ENCODE measurements at regions not wholly inside any gene's neighbourhood (a gene's known extent, or its start where the extent isn't known, plus 50 kb on each side); places are given as distances from the start of the nearest gene placed in this dataset.
"Not testable (repeated sequence)": the region's sequence is repeated elsewhere in the genome, so short reads cannot be mapped to it uniquely, and the experiment has no call there.

GRCh38 chr2:128604581-128604980, 285.9 kb upstream of the HS6ST1 start:
- not testable (repeated sequence) for H3K27me3 ChIP-seq (ENCODE audit: insufficient read depth, low read length); H2AFZ ChIP-seq (ENCODE audit: low read length, unreplicated experiment); H3K4me3 ChIP-seq (ENCODE audit: low read depth, low read length); H3K4me1 ChIP-seq (ENCODE audit: control insufficient read depth, insufficient read depth, low read length, unreplicated experiment); H3K79me2 ChIP-seq (ENCODE audit: control insufficient read depth, insufficient read depth, low read length, unreplicated experiment); H3K27ac ChIP-seq (ENCODE audit: low read depth, low read length); H3K36me3 ChIP-seq (ENCODE audit: insufficient read depth, low read length)

- H3K4me1 ChIP-seq (ENCODE audit: control insufficient read depth, insufficient read depth, low read length, unreplicated experiment), result no peaks in the 10 kb centered on the region
- no peaks in the 10 kb centered on the region for H3K27me3 ChIP-seq (ENCODE audit: insufficient read depth, low read length)
- H3K79me2 ChIP-seq (ENCODE audit: control insufficient read depth, insufficient read depth, low read length, unreplicated experiment), result no peaks in the 10 kb centered on the region
- no peaks in the 10 kb centered on the region for H3K36me3 ChIP-seq (ENCODE audit: insufficient read depth, low read length)
- H2AFZ ChIP-seq (ENCODE audit: low read length, unreplicated experiment), result no peak overlapping the region
- H3K4me3 ChIP-seq (ENCODE audit: low read depth, low read length), result no peak overlapping the region
- no peak overlapping the region for H3K27ac ChIP-seq (ENCODE audit: low read depth, low read length)
Observed at GRCh38 chr2:128605421-128605820, 286.8 kb upstream of the HS6ST1 start.

GRCh38 chr2:128605931-128606330, 287.3 kb upstream of the HS6ST1 start:
- Histone ChIP-seq H2AFZ (ENCODE audit: low read length, unreplicated experiment) (no peak overlapping the region), H3K79me2 (ENCODE audit: control insufficient read depth, insufficient read depth, low read length, unreplicated experiment) (no peaks in the 10 kb centered on the region), H3K27me3 (ENCODE audit: insufficient read depth, low read length) (no peaks in the 10 kb centered on the region), H3K36me3 (ENCODE audit: insufficient read depth, low read length) (no peaks in the 10 kb centered on the region), H3K4me3 (ENCODE audit: low read depth, low read length) (no peak overlapping the region), H3K4me1 (ENCODE audit: control insufficient read depth, insufficient read depth, low read length, unreplicated experiment) (no peaks in the 10 kb centered on the region), H3K27ac (ENCODE audit: low read depth, low read length) (no peak overlapping the region)

GRCh38 chr2:128606837-128607236, 288.2 kb upstream of the HS6ST1 start:
- Histone ChIP-seq H3K27me3 (ENCODE audit: insufficient read depth, low read length) (no peaks in the 10 kb centered on the region), H3K4me1 (ENCODE audit: control insufficient read depth, insufficient read depth, low read length, unreplicated experiment) (no peaks in the 10 kb centered on the region)

GRCh38 chr2:128607440-128607839, 288.8 kb upstream of the HS6ST1 start:
- H3K36me3 ChIP-seq (ENCODE audit: insufficient read depth, low read length), result no peaks in the 10 kb centered on the region
- no peak overlapping the region for H3K27ac ChIP-seq (ENCODE audit: low read depth, low read length)
- H2AFZ ChIP-seq (ENCODE audit: low read length, unreplicated experiment), result no peak overlapping the region
- no peak overlapping the region for H3K4me3 ChIP-seq (ENCODE audit: low read depth, low read length)
- no peaks in the 10 kb centered on the region for H3K79me2 ChIP-seq (ENCODE audit: control insufficient read depth, insufficient read depth, low read length, unreplicated experiment)
- H3K4me1 ChIP-seq (ENCODE audit: control insufficient read depth, insufficient read depth, low read length, unreplicated experiment), result no peaks in the 10 kb centered on the region
- H3K27me3 ChIP-seq (ENCODE audit: insufficient read depth, low read length), result no peaks in the 10 kb centered on the region

More at GRCh38 chr2:128606837-128607236, 288.2 kb upstream of the HS6ST1 start:
- H3K36me3 ChIP-seq (ENCODE audit: insufficient read depth, low read length), result no peaks in the 10 kb centered on the region
- no peaks in the 10 kb centered on the region for H3K79me2 ChIP-seq (ENCODE audit: control insufficient read depth, insufficient read depth, low read length, unreplicated experiment)
- no peak overlapping the region for H3K4me3 ChIP-seq (ENCODE audit: low read depth, low read length)
- H3K27ac ChIP-seq (ENCODE audit: low read depth, low read length), result no peak overlapping the region
- H2AFZ ChIP-seq (ENCODE audit: low read length, unreplicated experiment), result no peak overlapping the region

- no peak overlapping the region for H3K4me3 ChIP-seq (ENCODE audit: low read depth, low read length)
- no peaks in the 10 kb centered on the region for H3K79me2 ChIP-seq (ENCODE audit: control insufficient read depth, insufficient read depth, low read length, unreplicated experiment)
- H2AFZ ChIP-seq (ENCODE audit: low read length, unreplicated experiment), result no peak overlapping the region
- H3K36me3 ChIP-seq (ENCODE audit: insufficient read depth, low read length), result no peaks in the 10 kb centered on the region
- no peak overlapping the region for H3K27ac ChIP-seq (ENCODE audit: low read depth, low read length)
- H3K4me1 ChIP-seq (ENCODE audit: control insufficient read depth, insufficient read depth, low read length, unreplicated experiment), result no peaks in the 10 kb centered on the region
- no peaks in the 10 kb centered on the region for H3K27me3 ChIP-seq (ENCODE audit: insufficient read depth, low read length)
Observed at GRCh38 chr2:128607911-128608506, 289.3 kb upstream of the HS6ST1 start.

GRCh38 chr2:128608921-128609880, 290.5 kb upstream of the HS6ST1 start:
- no peaks in the 10 kb centered on the region for H3K4me1 ChIP-seq (ENCODE audit: control insufficient read depth, insufficient read depth, low read length, unreplicated experiment)
- no peaks in the 10 kb centered on the region for H3K79me2 ChIP-seq (ENCODE audit: control insufficient read depth, insufficient read depth, low read length, unreplicated experiment)
- H3K36me3 ChIP-seq (ENCODE audit: insufficient read depth, low read length), result no peaks in the 10 kb centered on the region
- no peaks in the 10 kb centered on the region for H3K27me3 ChIP-seq (ENCODE audit: insufficient read depth, low read length)
- H3K4me3 ChIP-seq (ENCODE audit: low read depth, low read length), result no peak overlapping the region
- H2AFZ ChIP-seq (ENCODE audit: low read length, unreplicated experiment), result no peak overlapping the region
- no peak overlapping the region for H3K27ac ChIP-seq (ENCODE audit: low read depth, low read length)

GRCh38 chr2:128610496-128610895, 291.8 kb upstream of the HS6ST1 start:
- no peak overlapping the region for H3K27ac ChIP-seq (ENCODE audit: low read depth, low read length)
- no peaks in the 10 kb centered on the region for H3K4me1 ChIP-seq (ENCODE audit: control insufficient read depth, insufficient read depth, low read length, unreplicated experiment)
- no peaks in the 10 kb centered on the region for H3K79me2 ChIP-seq (ENCODE audit: control insufficient read depth, insufficient read depth, low read length, unreplicated experiment)
- no peaks in the 10 kb centered on the region for H3K27me3 ChIP-seq (ENCODE audit: insufficient read depth, low read length)
- H2AFZ ChIP-seq (ENCODE audit: low read length, unreplicated experiment), result no peak overlapping the region
- H3K4me3 ChIP-seq (ENCODE audit: low read depth, low read length), result no peak overlapping the region
- H3K36me3 ChIP-seq (ENCODE audit: insufficient read depth, low read length), result no peaks in the 10 kb centered on the region

GRCh38 chr2:128611421-128612320, 293.0 kb upstream of the HS6ST1 start:
- Histone ChIP-seq H3K27ac (ENCODE audit: low read depth, low read length) (no peak overlapping the region), H2AFZ (ENCODE audit: low read length, unreplicated experiment) (no peak overlapping the region), H3K36me3 (ENCODE audit: insufficient read depth, low read length) (no peaks in the 10 kb centered on the region), H3K4me3 (ENCODE audit: low read depth, low read length) (no peak overlapping the region), H3K27me3 (ENCODE audit: insufficient read depth, low read length) (no peaks in the 10 kb centered on the region), H3K4me1 (ENCODE audit: control insufficient read depth, insufficient read depth, low read length, unreplicated experiment) (no peaks in the 10 kb centered on the region), H3K79me2 (ENCODE audit: control insufficient read depth, insufficient read depth, low read length, unreplicated experiment) (no peaks in the 10 kb centered on the region)

- H3K27ac ChIP-seq (ENCODE audit: low read depth, low read length), result no peak overlapping the region
- no peak overlapping the region for H3K4me3 ChIP-seq (ENCODE audit: low read depth, low read length)
- H3K27me3 ChIP-seq (ENCODE audit: insufficient read depth, low read length), result no peaks in the 10 kb centered on the region
- H3K36me3 ChIP-seq (ENCODE audit: insufficient read depth, low read length), result no peaks in the 10 kb centered on the region
- H3K4me1 ChIP-seq (ENCODE audit: control insufficient read depth, insufficient read depth, low read length, unreplicated experiment), result no peaks in the 10 kb centered on the region
- H2AFZ ChIP-seq (ENCODE audit: low read length, unreplicated experiment), result no peak overlapping the region
- no peaks in the 10 kb centered on the region for H3K79me2 ChIP-seq (ENCODE audit: control insufficient read depth, insufficient read depth, low read length, unreplicated experiment)
Observed at GRCh38 chr2:128612628-128613027, 294.0 kb upstream of the HS6ST1 start.
